Stimulated activated CD8-positive, alpha-beta memory T cell treated with anti-CD3 and anti-CD28 coated beads, Interleukin-7, amount 100 ng/mL, for 24 hours (primary cell): ENCODE measurements at regions not wholly inside any gene's neighbourhood (a gene's known extent, or its start where the extent isn't known, plus 50 kb on each side); places are given as distances from the start of the nearest gene placed in this dataset.

ENCODE experiments used
- DNase-seq: peaks from one replicate; pipeline ENCODE4 v3.0.0-alpha.2; 2020; ENCODE audit warnings: low read depth

- DNase-seq: no peak
Observed at GRCh38 chr9:129399634-129399990, 221.3 kb downstream of the C9orf50 start.

GRCh38 chr9:129398961-129399633, 221.0 kb upstream of the IER5L start:
- DNase-seq: no peak

GRCh38 chr9:129398101-129398960, 220.3 kb upstream of the IER5L start:
- no peak for DNase-seq

GRCh38 chr9:129397335-129397734, 219.3 kb upstream of the IER5L start:
- DNase-seq: no peak

DNA sequence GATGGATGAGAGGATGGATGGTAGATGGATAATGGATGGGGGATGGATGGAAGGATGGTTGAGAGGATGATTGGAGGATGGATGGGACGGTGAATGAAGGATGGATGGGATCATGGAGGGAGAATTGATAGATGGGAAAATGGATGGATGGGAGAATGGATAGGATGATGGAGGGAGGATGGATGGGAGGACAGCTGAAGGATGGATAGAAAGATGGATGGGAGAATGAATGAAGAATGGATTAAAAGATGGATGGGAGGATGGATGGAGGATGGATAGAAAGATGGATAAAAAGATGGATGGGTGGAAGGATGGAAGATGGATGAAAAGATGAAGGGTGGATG, 218.3 kb upstream of the IER5L start:
- DNase-seq: no peak

GRCh38 chr9:129395633-129396364, 217.7 kb upstream of the IER5L start:
- no peak for DNase-seq

DNA sequence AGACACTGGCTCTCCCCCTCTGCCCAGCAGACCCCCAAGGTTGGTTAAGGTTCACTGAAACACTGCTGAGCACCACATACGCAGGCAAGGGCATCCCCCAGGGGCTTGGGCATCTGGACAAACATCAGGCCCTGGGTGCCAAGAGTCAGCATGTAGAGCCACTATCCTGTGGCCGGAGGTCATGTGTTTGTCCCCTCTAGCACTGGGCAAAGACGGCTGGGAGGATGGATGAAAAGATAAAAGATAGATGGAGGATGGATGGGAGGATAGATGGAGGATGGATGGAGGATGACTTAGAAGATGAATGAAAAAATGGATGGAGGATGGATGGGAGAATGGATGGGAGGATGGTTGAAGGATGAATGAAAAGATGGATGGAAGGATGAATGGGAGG, 216.8 kb upstream of the IER5L start:
- no peak for DNase-seq

GRCh38 chr9:129394061-129394885, 216.2 kb upstream of the IER5L start:
- DNase-seq: no peak

- DNase-seq: no peak
Observed at GRCh38 chr9:129393064-129393463, 215.0 kb upstream of the IER5L start.

- no peak for DNase-seq
Observed at GRCh38 chr9:129392093-129392541, 214.1 kb upstream of the IER5L start.

DNA sequence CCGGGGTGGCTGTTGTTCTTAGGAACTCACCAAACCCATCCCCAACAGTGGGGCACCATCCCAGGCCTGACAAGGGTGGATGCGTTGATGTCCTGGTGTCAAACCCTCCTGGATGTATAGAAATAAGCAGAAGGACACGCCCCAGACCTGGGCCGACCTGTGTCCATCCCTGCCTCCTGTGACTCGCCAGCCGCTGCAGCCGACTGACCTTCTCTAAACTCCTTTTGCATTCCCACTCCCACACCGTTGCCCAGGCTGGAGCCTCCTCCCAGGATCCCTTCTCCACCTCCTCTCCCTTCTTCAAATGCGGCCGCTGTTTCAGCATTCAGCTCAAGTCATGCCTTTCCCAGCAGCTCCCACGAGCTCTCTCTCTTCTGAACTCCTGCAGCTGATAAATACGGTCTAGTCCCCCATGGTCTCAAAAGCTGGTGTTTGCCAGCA, 213.2 kb upstream of the IER5L start:
- no peak for DNase-seq

DNA sequence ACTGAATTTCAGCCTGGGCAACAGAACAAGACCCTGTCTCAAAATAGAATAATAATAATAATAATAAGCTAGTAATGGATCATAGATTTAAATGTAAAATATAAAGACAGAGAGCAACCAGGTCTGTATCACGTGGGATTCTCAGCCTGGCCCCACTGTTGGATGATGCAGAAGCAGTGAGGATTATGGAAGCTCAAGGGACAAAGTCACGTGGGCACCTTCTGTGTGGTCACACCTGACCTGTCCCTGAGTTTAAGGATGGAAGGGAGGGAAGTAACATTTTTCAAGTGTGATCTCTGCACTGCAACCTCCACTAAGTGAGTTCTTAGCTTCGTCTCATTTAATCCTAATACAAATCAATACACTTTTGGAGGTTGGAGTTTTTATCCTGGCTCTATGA, 212.5 kb upstream of the IER5L start:
- no peak for DNase-seq

- no peak for DNase-seq
Observed at GRCh38 chr9:129387822-129388221, 209.8 kb upstream of the IER5L start.

DNA sequence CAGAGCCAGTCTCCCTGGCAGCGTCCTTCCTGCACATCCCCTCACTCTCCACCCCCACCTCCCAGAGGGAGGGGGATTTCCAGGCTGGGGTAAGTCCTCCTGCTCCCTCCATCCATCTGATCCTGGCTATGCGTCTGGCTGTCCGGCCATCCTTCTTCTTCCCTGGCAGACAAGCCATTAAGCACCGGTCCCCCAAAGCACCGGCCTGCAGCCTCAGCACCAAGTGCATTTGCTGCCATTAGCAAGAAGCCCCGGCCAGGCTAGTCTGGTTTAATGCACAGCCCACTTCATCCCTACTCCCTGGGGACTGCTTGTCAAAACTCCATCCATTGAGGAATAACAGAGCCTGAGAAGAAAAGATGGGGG, 208.7 kb upstream of the IER5L start:
- DNase-seq: no peak

GRCh38 chr9:129385211-129385934, 207.3 kb upstream of the IER5L start:
- no peak for DNase-seq

DNA sequence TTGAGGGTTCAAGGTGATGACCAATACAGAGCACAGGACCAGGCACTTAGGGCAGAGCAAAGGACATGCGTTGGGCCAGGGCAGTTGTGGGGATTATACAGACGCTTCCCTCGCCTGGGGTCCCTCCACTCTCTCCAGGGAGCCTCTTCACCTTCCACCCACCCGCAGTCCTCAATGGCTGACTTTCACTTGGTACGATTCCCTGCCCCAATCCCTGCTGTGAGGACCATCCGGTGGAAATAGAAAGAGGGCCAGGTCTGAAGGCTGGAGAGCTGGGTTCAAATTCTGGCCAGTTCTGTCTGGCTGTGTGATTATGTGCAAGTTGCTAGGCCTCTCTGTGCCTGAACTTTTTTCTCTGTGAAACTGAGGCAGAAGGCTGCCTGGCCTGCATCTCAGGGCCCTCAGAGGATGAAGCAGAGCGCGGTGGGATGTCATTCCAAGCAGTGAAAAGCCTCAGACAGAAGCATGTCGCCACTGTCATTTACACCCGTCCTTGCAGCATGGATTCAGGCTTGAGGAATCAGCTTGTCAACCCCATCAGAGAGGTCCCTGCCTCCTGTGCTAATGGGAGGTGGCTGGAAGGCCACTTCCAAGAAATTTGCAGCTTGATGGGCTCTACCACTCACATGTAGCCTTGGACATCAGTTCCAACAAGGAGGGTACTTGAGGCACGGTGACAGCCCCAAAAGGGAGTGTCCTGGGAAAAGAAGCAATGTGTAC, 206.6 kb upstream of the IER5L start:
- no peak for DNase-seq

DNA sequence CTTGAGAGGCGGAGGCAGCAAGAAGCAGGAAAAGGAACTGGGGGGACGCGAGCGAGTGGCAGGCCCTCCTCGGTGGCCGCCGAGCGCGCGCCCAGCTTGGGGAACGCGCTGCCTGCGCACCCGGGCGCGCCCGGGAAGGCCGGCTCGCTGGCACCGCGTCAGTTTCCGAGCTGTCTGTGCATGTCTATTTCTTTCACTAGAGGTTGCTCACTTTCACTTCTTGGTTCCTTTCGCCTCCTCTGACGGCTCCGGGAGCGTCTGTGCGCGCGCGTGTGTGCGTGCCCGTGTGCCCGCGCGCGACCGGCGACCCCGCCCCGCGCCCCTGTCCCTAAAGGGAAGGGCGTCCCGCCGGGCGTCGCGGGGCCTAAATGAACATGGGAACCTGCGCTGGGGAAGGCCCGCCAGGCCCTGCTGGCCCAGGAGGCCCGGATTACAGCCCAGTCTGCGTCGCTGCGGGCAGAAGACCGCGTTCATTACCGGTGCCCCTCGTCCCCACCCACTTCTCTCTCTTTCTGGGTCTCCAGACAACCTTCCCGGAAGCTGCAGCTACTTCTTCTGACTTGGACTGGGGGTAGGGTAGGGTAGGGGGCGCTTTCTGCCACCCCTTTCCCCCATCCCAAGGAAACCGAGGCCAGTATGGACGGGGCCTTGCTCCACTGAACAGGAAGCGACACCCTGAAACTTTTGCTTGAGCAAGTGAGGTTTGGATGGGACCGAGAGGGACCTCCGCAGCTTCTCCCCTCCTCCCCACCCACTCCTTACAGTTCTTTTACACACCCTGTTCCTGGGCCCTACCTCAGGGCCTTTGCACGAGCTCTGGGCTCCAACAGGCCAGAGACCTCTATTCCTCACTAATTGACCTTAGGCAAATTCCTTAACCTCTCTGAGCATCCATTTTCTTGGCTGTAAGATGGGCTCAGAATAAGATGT, 205.8 kb upstream of the IER5L start:
- peak; percentile 30 for DNase-seq

DNA sequence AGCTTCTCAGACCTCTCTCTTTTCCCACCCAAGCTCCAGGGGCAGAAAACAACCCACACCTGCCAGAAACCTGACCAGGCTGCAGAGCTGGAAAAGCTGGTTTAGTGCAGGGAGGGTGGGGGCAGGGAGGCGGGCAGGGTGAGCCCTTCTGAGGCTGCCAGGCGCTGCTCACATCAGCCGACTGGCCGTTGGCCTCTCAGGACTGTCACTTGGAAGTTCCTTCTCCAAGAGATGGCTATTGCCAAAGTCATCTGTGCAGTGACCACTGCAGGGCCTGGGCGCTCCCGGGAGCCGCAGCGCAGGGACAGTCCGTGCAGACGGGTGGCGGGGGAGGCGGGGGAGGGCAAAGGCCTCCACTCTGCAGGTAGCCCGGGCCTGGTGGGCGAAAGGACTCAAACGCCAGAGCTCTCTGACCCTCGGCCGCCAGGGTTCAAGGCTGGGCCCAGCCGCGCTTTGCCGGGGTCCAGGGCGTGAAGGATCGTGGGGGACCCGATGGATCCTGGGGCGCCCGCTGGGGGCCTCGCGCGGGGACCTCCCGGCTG, 205.0 kb upstream of the IER5L start:
- DNase-seq: no peak

DNA sequence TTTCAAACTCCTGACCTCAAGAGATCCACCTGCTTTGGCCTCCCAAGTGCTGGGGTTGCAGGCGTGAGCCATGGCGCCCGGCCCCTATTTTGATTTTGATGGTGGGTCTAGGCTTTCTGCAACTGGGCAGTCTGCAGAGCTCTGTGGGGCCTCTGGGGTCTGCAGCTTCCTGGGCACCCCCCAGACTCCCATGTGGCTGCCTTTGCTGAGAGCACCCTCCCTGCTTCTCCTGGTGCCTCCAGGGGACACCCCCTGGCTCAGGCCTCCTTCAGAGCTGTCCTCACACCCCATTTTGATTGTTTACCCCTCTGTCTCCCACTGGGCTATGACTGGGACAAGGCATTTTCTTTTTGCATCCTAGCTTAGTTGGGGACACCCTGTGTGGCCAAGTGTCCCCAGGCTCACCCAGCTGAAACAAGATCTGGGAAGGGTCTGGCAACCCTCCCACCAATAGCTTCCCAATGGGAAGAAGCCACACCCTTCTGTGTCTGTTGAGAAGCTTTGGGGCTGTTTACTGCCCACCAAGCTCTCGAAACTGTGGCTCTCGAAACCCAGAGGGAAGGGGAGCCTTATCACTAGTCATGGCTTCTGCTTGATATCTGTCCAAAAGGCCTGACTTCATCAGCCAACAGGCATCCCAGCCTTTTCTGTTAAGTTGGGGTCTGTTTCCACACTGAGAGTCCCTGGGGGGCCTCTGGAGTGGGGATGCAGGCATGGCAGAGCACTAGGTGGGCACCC, 204.4 kb upstream of the IER5L start:
- DNase-seq: no peak
